B cell (primary cell): ENCODE measurements at regions not wholly inside any gene's neighbourhood (a gene's known extent, or its start where the extent isn't known, plus 50 kb on each side); places are given as distances from the start of the nearest gene placed in this dataset.

Experiments
- ATAC-seq: fragments of 200-7000 bp; cut with Tn5 transposase; one replicate; pipeline ENCODE4 v1.10.0; 2021; ENCODE audit warnings: low read depth, mild to moderate bottlenecking, moderate number of reproducible peaks, moderate library complexity
- CTCF ChIA-PET: fragments of 350-600 bp; sonication (Branson Sonifier 250); formaldehyde crosslinking; loops from one replicate; lab custom pipeline; 2021; ENCODE audit warnings: antibody characterized with exemption, inconsistent platforms; lab: Charles Lee
- POLR2A ChIA-PET: fragments of 350-600 bp; sonication (Branson Sonifier 250); formaldehyde crosslinking; loops from one replicate; lab custom pipeline; 2021; ENCODE audit warnings: antibody characterized with exemption; lab: Charles Lee
- DNase-seq: peaks from one replicate; pipeline ENCODE4 v3.0.0; 2013
- H2AFZ ChIP-seq: 2 replicates; pipeline ENCODE4 v1.6.1; 2012; ENCODE audit warnings: mild to moderate bottlenecking, low read depth, low read length; ENCODE audit not compliant: insufficient read depth, poor library complexity, severe bottlenecking
- H3K27ac ChIP-seq, 2 donors: 1 replicate in 1 of 2; 2 replicates in 1 of 2; pipeline ENCODE4 v1.5.1; 2012 to 2013; ENCODE audit warnings: low read length in 2 of 2, mild to moderate bottlenecking in 2 of 2, moderate library complexity in 1 of 2
- H3K27me3 ChIP-seq, 4 experiments: fragments of 200-600 bp in 1 of 4; sonication (generic) in 1 of 4; replicated peaks in 1 of 4; 1 replicate in 2 of 4; 2 replicates in 2 of 4; pipeline versions ENCODE4 v1.6.1 to v1.7.0; 2013 to 2016; ENCODE audit warnings: low read length in 3 of 4, mild to moderate bottlenecking in 2 of 4, mixed read lengths in 1 of 4, moderate library complexity in 1 of 4; ENCODE audit not compliant: insufficient read depth in 4 of 4, control insufficient read depth in 3 of 4; ENCODE audit errors: control extremely low read depth in 1 of 4
- H3K36me3 ChIP-seq, 2 experiments: replicated peaks in 1 of 2; 1 replicate in 1 of 2; 2 replicates in 1 of 2; pipeline versions ENCODE4 v1.6.1 to v1.7.1; 2013; ENCODE audit warnings: low read length in 1 of 2; ENCODE audit not compliant: insufficient read depth in 2 of 2, control insufficient read depth in 1 of 2; ENCODE audit errors: control extremely low read depth in 1 of 2, extremely low read depth in 1 of 2
- H3K4me1 ChIP-seq, 2 donors: fragments of 200-600 bp in 1 of 2; sonication (generic) in 1 of 2; 1 replicate in 1 of 2; 2 replicates in 1 of 2; pipeline versions ENCODE4 v1.5.1 to v1.6.1; 2013 to 2017; ENCODE audit warnings: low read length in 2 of 2; ENCODE audit not compliant: control insufficient read depth in 2 of 2, insufficient read depth in 2 of 2
- H3K4me2 ChIP-seq: replicated peaks from 2 replicates; pipeline ENCODE3; 2012; ENCODE audit warnings: mild to moderate bottlenecking, low read depth, low read length; ENCODE audit not compliant: poor library complexity, severe bottlenecking
- H3K4me3 ChIP-seq, 5 experiments: fragments of 200-600 bp in 1 of 5; sonication (generic) in 1 of 5; 1 replicate in 3 of 5; 2 replicates in 2 of 5; pipeline versions ENCODE4 v1.5.1 to v1.7.0; 2011 to 2016; ENCODE audit warnings: low read length in 4 of 5, mild to moderate bottlenecking in 4 of 5, low read depth in 2 of 5, control low read depth in 1 of 5, moderate library complexity in 1 of 5; ENCODE audit not compliant: insufficient read depth in 1 of 5; ENCODE audit errors: control extremely low read depth in 1 of 5, extremely low read depth in 1 of 5
- H3K79me2 ChIP-seq: fragments of 200-600 bp; sonication (generic); one replicate; pipeline ENCODE4 v1.6.0; 2016; ENCODE audit warnings: low read length; ENCODE audit not compliant: control insufficient read depth, insufficient read depth
- H3K9ac ChIP-seq: fragments of 200-600 bp; sonication (generic); 2 replicates; pipeline ENCODE4 v1.6.1; 2017; ENCODE audit warnings: mild to moderate bottlenecking, low read length, moderate library complexity
- H3K9me3 ChIP-seq, 3 donors: one replicate each; pipeline versions ENCODE4 v1.6.1 to v1.7.1; 2013; ENCODE audit warnings: low read length in 2 of 3; ENCODE audit not compliant: control insufficient read depth in 2 of 3, insufficient read depth in 1 of 3; ENCODE audit errors: control extremely low read depth in 1 of 3
- H4K20me1 ChIP-seq: 2 replicates; pipeline ENCODE4 v1.6.0; 2012; ENCODE audit warnings: mild to moderate bottlenecking, low read length; ENCODE audit not compliant: insufficient read depth, control insufficient read depth, poor library complexity, severe bottlenecking
- H3K27ac Mint-ChIP-seq: one replicate; pipeline ENCODE4 v1.8.0; 2021; ENCODE audit warnings: mixed read lengths
- H3K27me3 Mint-ChIP-seq: one replicate; pipeline ENCODE4 v1.8.0; 2021; ENCODE audit warnings: mixed read lengths
- H3K4me1 Mint-ChIP-seq: one replicate; pipeline ENCODE4 v1.8.0; 2021; ENCODE audit warnings: mixed read lengths
- H3K4me3 Mint-ChIP-seq: one replicate; pipeline ENCODE4 v1.8.0; 2021; ENCODE audit warnings: mixed read lengths
- H3K9me3 Mint-ChIP-seq: one replicate; pipeline ENCODE4 v1.8.0; 2022; ENCODE audit warnings: mixed read lengths; ENCODE audit not compliant: insufficient read depth
- EZH2 ChIP-seq: IDR thresholded peaks from 2 replicates; pipeline ENCODE4 v1.6.1; 2012; ENCODE audit warnings: borderline replicate concordance, low read depth, mild to moderate bottlenecking, moderate library complexity, low read length; ENCODE audit not compliant: insufficient read depth, poor library complexity, severe bottlenecking
- WGBS: methylation state at CpG from one replicate; pipeline ENCODE4 v1.1.5; 2013; ENCODE audit warnings: missing lambda C conversion rate; ENCODE audit not compliant: insufficient coverage; 5-methylcytosine and 5-hydroxymethylcytosine counted together
- intact Hi-C: fragments of 100-400 bp; cut with micrococcal nuclease; formaldehyde crosslinking; loops from one replicate; pipeline ENCODE4 v1.10.0; 2022
- TF ChIP-seq, protein P1 (sequence below): fragments of 200-600 bp; IDR thresholded peaks from one replicate; pipeline ENCODE4 v1.8.0; 2022; ENCODE audit warnings: antibody characterized with exemption, mild to moderate bottlenecking

DNA sequence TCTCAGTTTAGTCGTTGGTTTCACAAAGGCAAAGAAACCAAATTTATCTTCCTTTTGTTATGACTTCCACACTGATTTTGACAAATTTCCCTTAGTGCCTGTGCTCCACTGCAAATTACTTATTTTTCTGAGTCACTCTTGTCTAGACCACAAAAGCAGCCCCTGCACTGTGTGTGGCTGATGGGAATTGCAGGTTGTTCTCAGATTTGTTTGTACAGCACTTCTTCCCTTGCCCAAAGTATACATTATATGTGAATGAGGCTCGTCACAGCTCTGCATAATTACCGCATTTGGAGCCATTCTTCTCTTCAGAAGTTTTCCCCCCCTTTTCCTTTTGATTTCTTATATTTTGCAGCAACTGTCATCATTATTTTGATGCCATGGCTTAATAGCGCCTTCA lies 354.2 kb upstream of the IL12A start:
- no peak overlapping the region for H3K4me3 Mint-ChIP-seq
- DNase-seq (no peak), ATAC-seq (no peak)
- H3K27ac Mint-ChIP-seq, result no peak overlapping the region
- Histone ChIP-seq H3K4me1 (no peaks in the 10 kb centered on the region), H3K27ac (no peak overlapping the region), H3K27me3 (no peaks in the 10 kb centered on the region), H3K4me3 (no peak overlapping the region), H3K4me2 (no peak overlapping the region), H2AFZ (no peak overlapping the region), H3K79me2 (no peaks in the 10 kb centered on the region), H4K20me1 (no peaks in the 10 kb centered on the region), H3K9me3 (no peaks in the 10 kb centered on the region), H3K36me3 (no peaks in the 10 kb centered on the region), H3K9ac (no peak overlapping the region)
- peaks cover 3% of the 10 kb centered on the region for H3K9me3 Mint-ChIP-seq
- ChIA-PET POLR2A (no interaction called here), CTCF (no interaction called here)
- intact Hi-C loops, result no loop called here
- whole genome bisulfite sequencing, result 77% methylated on average over 3 of the region's 4 CpGs
- no peak for TF ChIP-seq EZH2
- TF ChIP-seq, protein P1, sequence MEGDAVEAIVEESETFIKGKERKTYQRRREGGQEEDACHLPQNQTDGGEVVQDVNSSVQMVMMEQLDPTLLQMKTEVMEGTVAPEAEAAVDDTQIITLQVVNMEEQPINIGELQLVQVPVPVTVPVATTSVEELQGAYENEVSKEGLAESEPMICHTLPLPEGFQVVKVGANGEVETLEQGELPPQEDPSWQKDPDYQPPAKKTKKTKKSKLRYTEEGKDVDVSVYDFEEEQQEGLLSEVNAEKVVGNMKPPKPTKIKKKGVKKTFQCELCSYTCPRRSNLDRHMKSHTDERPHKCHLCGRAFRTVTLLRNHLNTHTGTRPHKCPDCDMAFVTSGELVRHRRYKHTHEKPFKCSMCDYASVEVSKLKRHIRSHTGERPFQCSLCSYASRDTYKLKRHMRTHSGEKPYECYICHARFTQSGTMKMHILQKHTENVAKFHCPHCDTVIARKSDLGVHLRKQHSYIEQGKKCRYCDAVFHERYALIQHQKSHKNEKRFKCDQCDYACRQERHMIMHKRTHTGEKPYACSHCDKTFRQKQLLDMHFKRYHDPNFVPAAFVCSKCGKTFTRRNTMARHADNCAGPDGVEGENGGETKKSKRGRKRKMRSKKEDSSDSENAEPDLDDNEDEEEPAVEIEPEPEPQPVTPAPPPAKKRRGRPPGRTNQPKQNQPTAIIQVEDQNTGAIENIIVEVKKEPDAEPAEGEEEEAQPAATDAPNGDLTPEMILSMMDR, result no peak
- H3K27me3 Mint-ChIP-seq, result no peaks in the 10 kb centered on the region
- H3K4me1 Mint-ChIP-seq, result no peaks in the 10 kb centered on the region

- H3K9ac ChIP-seq, result no peak overlapping the region
- no peaks in the 10 kb centered on the region for H3K36me3 ChIP-seq
- no peaks in the 10 kb centered on the region for H3K9me3 ChIP-seq
- no peak overlapping the region for H3K4me2 ChIP-seq
- Mint-ChIP-seq H3K4me3 (no peak overlapping the region), H3K27ac (no peak overlapping the region), H3K9me3 (peaks cover 3% of the 10 kb centered on the region), H3K4me1 (no peaks in the 10 kb centered on the region), H3K27me3 (no peaks in the 10 kb centered on the region)
- CTCF ChIA-PET, result no interaction called here
- H4K20me1 ChIP-seq, result no peaks in the 10 kb centered on the region
- no peak overlapping the region for H3K27ac ChIP-seq
- no peaks in the 10 kb centered on the region for H3K4me1 ChIP-seq
- H3K79me2 ChIP-seq, result no peaks in the 10 kb centered on the region
- no CpG with 5 or more reads among the region's 3 CpGs for WGBS
- H3K4me3 ChIP-seq, result no peak overlapping the region
- H3K27me3 ChIP-seq, result no peaks in the 10 kb centered on the region
- ATAC-seq (no peak), DNase-seq (no peak)
- intact Hi-C loops, result no loop called here
- TF ChIP-seq EZH2, result no peak
- TF ChIP-seq, protein P1, result no peak
- POLR2A ChIA-PET, result no interaction called here
- no peak overlapping the region for H2AFZ ChIP-seq
Measured at GRCh38 chr3:159635047-159635641, 353.5 kb upstream of the IL12A start.
